Transverse colon (tissue), 4 donors: ENCODE measurements at regions not wholly inside any gene's neighbourhood (a gene's known extent, or its start where the extent isn't known, plus 50 kb on each side); places are given as distances from the start of the nearest gene placed in this dataset.

Experiments used
- CTCF ChIP-seq, 5 experiments: fragments of 200-600 bp in 3 of 5; fragments of 450-650 bp in 2 of 5; sonication (generic) in 3 of 5; IDR thresholded peaks; 1 replicate in 2 of 5; 2 replicates in 3 of 5; pipeline ENCODE4 v1.5.1; 2016 to 2017; ENCODE audit warnings: antibody characterized with exemption in 5 of 5, inconsistent platforms in 3 of 5, mild to moderate bottlenecking in 2 of 5, moderate library complexity in 1 of 5
- EP300 ChIP-seq: sonication (generic); formaldehyde crosslinking; IDR thresholded peaks from one replicate; pipeline ENCODE4 v1.6.1; 2017; ENCODE audit warnings: antibody characterized with exemption, low read depth
- POLR2A ChIP-seq: fragments of 450-650 bp; IDR thresholded peaks from one replicate; pipeline ENCODE4 v1.6.1; 2016; ENCODE audit warnings: antibody characterized with exemption, mild to moderate bottlenecking, moderate library complexity
- POLR2AphosphoS5 ChIP-seq, 3 donors: sonication (generic); formaldehyde crosslinking; IDR thresholded peaks; one replicate each; pipeline ENCODE4 v1.6.1; 2016; ENCODE audit warnings: antibody characterized with exemption in 3 of 3

GRCh38 chr7:156166692-156167416 lies 354.6 kb upstream of the SHH start:
- TF ChIP-seq CTCF (IDR thresholded peaks at IDR 0.05) (no peak), POLR2A (no peak), EP300 (no peak), POLR2AphosphoS5 (IDR thresholded peaks at IDR 0.05) (no peak)
